Keratinocyte (primary cell): ENCODE measurements at regions not wholly inside any gene's neighbourhood (a gene's known extent, or its start where the extent isn't known, plus 50 kb on each side); places are given as distances from the start of the nearest gene placed in this dataset.

Source experiments
- CTCF ChIP-seq, 3 experiments: IDR thresholded peaks in 1 of 3; conservative IDR thresholded peaks in 1 of 3; optimal IDR thresholded peaks in 1 of 3; 2 replicates in 2 of 3; 3 replicates in 1 of 3; pipeline versions ENCODE3 to v1.5.1; 2011; ENCODE audit warnings: low read length in 3 of 3, mild to moderate bottlenecking in 3 of 3, moderate library complexity in 2 of 3, control low read depth in 1 of 3, inconsistent platforms in 1 of 3; ENCODE audit not compliant: insufficient read depth in 2 of 3; ENCODE audit errors: extremely low read depth in 1 of 3
- EZH2 ChIP-seq: IDR thresholded peaks from one replicate; pipeline ENCODE4 v1.6.1; 2012; ENCODE audit warnings: inconsistent platforms, mild to moderate bottlenecking, low read length, moderate library complexity

GRCh38 chr15:85986116-85986515 lies 93.6 kb upstream of the AGBL1 start:
- no peak for TF ChIP-seq EZH2
- TF ChIP-seq CTCF (optimal IDR thresholded peaks at IDR 0.05 in 1 of 3, IDR thresholded peaks at IDR 0.05 in 1 of 3, conservative IDR thresholded peaks at IDR 0.05 in 1 of 3; ENCODE audit: extremely low read depth in 1 of 3, insufficient read depth in 2 of 3, low read length in 3 of 3) = no peak
